ENCODE measurements at regions not wholly inside any gene's neighbourhood (a gene's known extent, or its start where the extent isn't known, plus 50 kb on each side); places are given as distances from the start of the nearest gene placed in this dataset.
"Not testable (repeated sequence)": the region's sequence is repeated elsewhere in the genome, so short reads cannot be mapped to it uniquely, and the experiment has no call there.

- not testable (repeated sequence) for DNase-seq (ENCODE audit: low spot score)
These were observed 92.5 kb upstream of the CSRP2 start for GRCh38 chr12:76971216-76971879.

GRCh38 chr12:76967181-76967885, 88.5 kb upstream of the CSRP2 start:
- no peak for DNase-seq (ENCODE audit: low spot score)

- no peak for DNase-seq (ENCODE audit: low spot score)
These were observed 86.2 kb upstream of the CSRP2 start for GRCh38 chr12:76964784-76965571.

GRCh38 chr12:76962099-76962498, 83.3 kb upstream of the CSRP2 start:
- no peak for DNase-seq (ENCODE audit: low spot score)

GRCh38 chr12:76957301-76957700, 78.5 kb upstream of the CSRP2 start:
- no peak for DNase-seq (ENCODE audit: low spot score)

- no peak for DNase-seq (ENCODE audit: low spot score)
These were observed 74.2 kb upstream of the CSRP2 start for GRCh38 chr12:76952995-76953394.

- no peak for DNase-seq (ENCODE audit: low spot score)
These were observed 70.1 kb upstream of the CSRP2 start for GRCh38 chr12:76948879-76949278.

- no peak for DNase-seq (ENCODE audit: low spot score)
These were observed 68.5 kb upstream of the CSRP2 start for GRCh38 chr12:76947304-76947703.

- DNase-seq (ENCODE audit: low spot score) = no peak
These were observed 67.6 kb upstream of the CSRP2 start for GRCh38 chr12:76946446-76946845.

- DNase-seq (ENCODE audit: low spot score) = peak; percentile 19
These were observed 67.0 kb upstream of the CSRP2 start for GRCh38 chr12:76945867-76946266.

- no peak for DNase-seq (ENCODE audit: low spot score)
These were observed 66.1 kb upstream of the CSRP2 start for GRCh38 chr12:76944892-76945291.

- peak; percentile 33 for DNase-seq (ENCODE audit: low spot score)
These were observed 64.2 kb upstream of the CSRP2 start for GRCh38 chr12:76943008-76943407.

- DNase-seq (ENCODE audit: low spot score) = peak; percentile 37
These were observed 63.4 kb upstream of the CSRP2 start for GRCh38 chr12:76942267-76942666.

GRCh38 chr12:76940671-76941445, 62.0 kb upstream of the CSRP2 start:
- DNase-seq (ENCODE audit: low spot score) = no peak

- DNase-seq (ENCODE audit: low spot score) = no peak
These were observed 60.9 kb upstream of the CSRP2 start for GRCh38 chr12:76939701-76940100.

GRCh38 chr12:76936275-76937193, 57.7 kb upstream of the CSRP2 start:
- DNase-seq (ENCODE audit: low spot score) = no peak

GRCh38 chr12:76933392-76933791, 54.6 kb upstream of the CSRP2 start:
- not testable (repeated sequence) for DNase-seq (ENCODE audit: low spot score)

- DNase-seq (ENCODE audit: low spot score) = no peak
These were observed 50.7 kb upstream of the CSRP2 start for GRCh38 chr12:76929499-76929898.
